ENCODE measurements at regions not wholly inside any gene's neighbourhood (a gene's known extent, or its start where the extent isn't known, plus 50 kb on each side); places are given as distances from the start of the nearest gene placed in this dataset.

DNA sequence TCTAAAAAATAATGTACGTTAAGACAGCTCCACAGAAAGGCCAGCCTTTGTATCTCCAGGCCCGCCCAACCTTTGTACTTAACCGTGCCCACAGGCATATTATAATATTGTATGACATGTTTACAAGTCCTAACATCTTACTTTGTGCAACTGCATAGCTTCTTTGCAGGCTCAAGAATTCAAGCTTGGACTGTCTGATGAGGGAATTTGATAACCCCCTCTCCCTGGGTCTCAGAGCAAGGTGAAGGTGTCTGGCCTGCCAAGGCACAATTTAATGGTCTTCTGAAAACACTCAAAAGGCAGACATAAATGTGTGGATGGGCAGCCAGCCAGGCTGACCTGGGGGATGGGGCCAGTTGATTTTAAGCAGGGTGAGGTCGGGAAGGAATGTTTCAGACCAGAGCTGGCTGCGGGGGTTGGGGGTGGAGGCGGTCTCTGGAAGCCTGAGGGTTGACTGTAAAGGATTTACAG is 732.7 kb upstream of the FANCL start:
- TF ChIP-seq POLR2A (IDR thresholded peaks at IDR 0.05; ENCODE audit: low read length) (no peak), MAX (IDR thresholded peaks at IDR 0.05) (no peak), CHD4 (IDR thresholded peaks at IDR 0.05; ENCODE audit: borderline replicate concordance) (no peak), EP300 (IDR thresholded peaks at IDR 0.05) (no peak), EHMT2 (IDR thresholded peaks at IDR 0.05; ENCODE audit: low read depth) (no peak), NR3C1 (IDR thresholded peaks at IDR 0.05) (no peak), RFX5 (IDR thresholded peaks at IDR 0.05) (no peak)
- TF ChIP-seq, protein P1, sequence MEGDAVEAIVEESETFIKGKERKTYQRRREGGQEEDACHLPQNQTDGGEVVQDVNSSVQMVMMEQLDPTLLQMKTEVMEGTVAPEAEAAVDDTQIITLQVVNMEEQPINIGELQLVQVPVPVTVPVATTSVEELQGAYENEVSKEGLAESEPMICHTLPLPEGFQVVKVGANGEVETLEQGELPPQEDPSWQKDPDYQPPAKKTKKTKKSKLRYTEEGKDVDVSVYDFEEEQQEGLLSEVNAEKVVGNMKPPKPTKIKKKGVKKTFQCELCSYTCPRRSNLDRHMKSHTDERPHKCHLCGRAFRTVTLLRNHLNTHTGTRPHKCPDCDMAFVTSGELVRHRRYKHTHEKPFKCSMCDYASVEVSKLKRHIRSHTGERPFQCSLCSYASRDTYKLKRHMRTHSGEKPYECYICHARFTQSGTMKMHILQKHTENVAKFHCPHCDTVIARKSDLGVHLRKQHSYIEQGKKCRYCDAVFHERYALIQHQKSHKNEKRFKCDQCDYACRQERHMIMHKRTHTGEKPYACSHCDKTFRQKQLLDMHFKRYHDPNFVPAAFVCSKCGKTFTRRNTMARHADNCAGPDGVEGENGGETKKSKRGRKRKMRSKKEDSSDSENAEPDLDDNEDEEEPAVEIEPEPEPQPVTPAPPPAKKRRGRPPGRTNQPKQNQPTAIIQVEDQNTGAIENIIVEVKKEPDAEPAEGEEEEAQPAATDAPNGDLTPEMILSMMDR (IDR thresholded peaks at IDR 0.05) = no peak

Data from A549 (cell line).